Keratinocyte (primary cell): ENCODE measurements at regions not wholly inside any gene's neighbourhood (a gene's known extent, or its start where the extent isn't known, plus 50 kb on each side); places are given as distances from the start of the nearest gene placed in this dataset.
"Not testable (repeated sequence)": the region's sequence is repeated elsewhere in the genome, so short reads cannot be mapped to it uniquely, and the experiment has no call there.

Source experiments
- DNase-seq: peaks from one replicate; pipeline ENCODE4 v3.0.0-alpha.2; 2011; ENCODE audit warnings: low read depth, missing footprints, low spot score
- FAIRE-seq: peaks from 2 replicates; lab custom pipeline; 2011; peaks lifted over from hg19 to GRCh38; lab: Jason Lieb, UNC
- H2AFZ ChIP-seq: 2 replicates; pipeline ENCODE4 v1.6.0; 2012; ENCODE audit warnings: low read length, control low read depth, inconsistent platforms; ENCODE audit not compliant: control insufficient read depth
- H3K27ac ChIP-seq: 2 replicates; pipeline ENCODE4 v1.5.1; 2011; ENCODE audit warnings: low read length; ENCODE audit not compliant: control insufficient read depth, insufficient read depth
- H3K27me3 ChIP-seq: 3 replicates; pipeline ENCODE4 v1.6.0; 2011; ENCODE audit warnings: low read length; ENCODE audit not compliant: control insufficient read depth, insufficient read depth; ENCODE audit errors: extremely low read depth
- H3K36me3 ChIP-seq, 2 experiments: 2 replicates in 1 of 2; 3 replicates in 1 of 2; pipeline ENCODE4 v1.5.1; 2011; ENCODE audit warnings: low read length in 2 of 2, mild to moderate bottlenecking in 1 of 2; ENCODE audit not compliant: control insufficient read depth in 2 of 2, insufficient read depth in 2 of 2; ENCODE audit errors: extremely low read depth in 1 of 2
- H3K4me1 ChIP-seq: 3 replicates; pipeline ENCODE4 v1.5.1; 2011; ENCODE audit warnings: low read length; ENCODE audit not compliant: control insufficient read depth, insufficient read depth; ENCODE audit errors: extremely low read depth
- H3K4me2 ChIP-seq: 3 replicates; pipeline ENCODE4 v1.6.0; 2011; ENCODE audit warnings: low read depth, low read length; ENCODE audit not compliant: control insufficient read depth, insufficient read depth; ENCODE audit errors: extremely low read depth
- H3K4me3 ChIP-seq, 3 experiments: fragments of 200-600 bp in 1 of 3; sonication (generic) in 1 of 3; 2 replicates in 2 of 3; 3 replicates in 1 of 3; pipeline ENCODE4 v1.5.1; 2011 to 2016; ENCODE audit warnings: low read length in 3 of 3, mild to moderate bottlenecking in 3 of 3, control low read depth in 2 of 3, inconsistent platforms in 1 of 3, low read depth in 1 of 3, mixed read lengths in 1 of 3, mixed run types in 1 of 3, moderate library complexity in 1 of 3; ENCODE audit not compliant: control insufficient read depth in 2 of 3, insufficient read depth in 2 of 3; ENCODE audit errors: extremely low read depth in 1 of 3
- H3K79me2 ChIP-seq: 2 replicates; pipeline ENCODE4 v1.6.0; 2012; ENCODE audit warnings: low read length; ENCODE audit not compliant: control insufficient read depth, insufficient read depth
- H3K9ac ChIP-seq: 3 replicates; pipeline ENCODE4 v1.6.0; 2011; ENCODE audit warnings: low read length; ENCODE audit not compliant: control insufficient read depth, insufficient read depth; ENCODE audit errors: extremely low read depth
- H3K9me1 ChIP-seq: 3 replicates; pipeline ENCODE4 v1.6.0; 2011; ENCODE audit warnings: low read length; ENCODE audit not compliant: control insufficient read depth, insufficient read depth; ENCODE audit errors: extremely low read depth
- H3K9me3 ChIP-seq: 2 replicates; pipeline ENCODE4 v1.5.1; 2012; ENCODE audit warnings: low read depth, low read length; ENCODE audit not compliant: control insufficient read depth
- H4K20me1 ChIP-seq: 3 replicates; pipeline ENCODE4 v1.6.0; 2011; ENCODE audit warnings: low read length; ENCODE audit not compliant: control insufficient read depth, insufficient read depth; ENCODE audit errors: extremely low read depth
- CTCF ChIP-seq, 3 experiments: IDR thresholded peaks in 1 of 3; conservative IDR thresholded peaks in 1 of 3; optimal IDR thresholded peaks in 1 of 3; 2 replicates in 2 of 3; 3 replicates in 1 of 3; pipeline versions ENCODE3 to v1.5.1; 2011; ENCODE audit warnings: low read length in 3 of 3, mild to moderate bottlenecking in 3 of 3, moderate library complexity in 2 of 3, control low read depth in 1 of 3, inconsistent platforms in 1 of 3; ENCODE audit not compliant: insufficient read depth in 2 of 3; ENCODE audit errors: extremely low read depth in 1 of 3
- EZH2 ChIP-seq: IDR thresholded peaks from one replicate; pipeline ENCODE4 v1.6.1; 2012; ENCODE audit warnings: inconsistent platforms, mild to moderate bottlenecking, low read length, moderate library complexity
- dilution Hi-C: fragments of 300-500 bp; cut with MboI; formaldehyde crosslinking; loops from one replicate; pipeline ENCODE4 v1.7.0; 2020; ENCODE audit warnings: low sequenced_read_pairs; ENCODE audit not compliant: extremely low pct_ligation_motif_present

- no peak overlapping the region for H3K4me2 ChIP-seq
Measured at GRCh38 chr6:113723182-113723581, 134.0 kb upstream of the MARCKS start.

GRCh38 chr6:113724927-113725326 lies 132.2 kb upstream of the MARCKS start:
- H3K9me3 ChIP-seq, H3K4me1 ChIP-seq, H3K4me3 ChIP-seq, H3K9ac ChIP-seq, H3K9me1 ChIP-seq, dilution Hi-C loops, H3K36me3 ChIP-seq, H3K79me2 ChIP-seq, FAIRE-seq, H3K4me2 ChIP-seq, DNase-seq, H4K20me1 ChIP-seq, H2AFZ ChIP-seq, H3K27ac ChIP-seq, H3K27me3 ChIP-seq: not testable (repeated sequence)

More at GRCh38 chr6:113723182-113723581, 134.0 kb upstream of the MARCKS start:
- no peak for TF ChIP-seq CTCF (optimal IDR thresholded peaks at IDR 0.05 in 1 of 3, IDR thresholded peaks at IDR 0.05 in 1 of 3, conservative IDR thresholded peaks at IDR 0.05 in 1 of 3; ENCODE audit: extremely low read depth in 1 of 3, insufficient read depth in 2 of 3, low read length in 3 of 3)
- Histone ChIP-seq H3K9me1 (no peaks in the 10 kb centered on the region), H3K9me3 (no peaks in the 10 kb centered on the region), H3K27me3 (no peaks in the 10 kb centered on the region), H3K4me1 (no peaks in the 10 kb centered on the region), H2AFZ (no peak overlapping the region), H3K27ac (no peak overlapping the region), H3K9ac (no peak overlapping the region), H3K36me3 (no peaks in the 10 kb centered on the region), H3K4me3 (no peak overlapping the region), H3K79me2 (no peaks in the 10 kb centered on the region), H4K20me1 (no peaks in the 10 kb centered on the region)
- no peak for DNase-seq
- dilution Hi-C loops = no loop called here
- FAIRE-seq = no peak

GRCh38 chr6:113731541-113731940 lies 125.6 kb upstream of the MARCKS start:
- no peak for FAIRE-seq

More at GRCh38 chr6:113731541-113731940, 125.6 kb upstream of the MARCKS start:
- H3K36me3 ChIP-seq = no peaks in the 10 kb centered on the region
- no peak for TF ChIP-seq CTCF (optimal IDR thresholded peaks at IDR 0.05 in 1 of 3, IDR thresholded peaks at IDR 0.05 in 1 of 3, conservative IDR thresholded peaks at IDR 0.05 in 1 of 3; ENCODE audit: extremely low read depth in 1 of 3, insufficient read depth in 2 of 3, low read length in 3 of 3)
- no peak for TF ChIP-seq EZH2
- no peak overlapping the region for H3K4me2 ChIP-seq
- no peak overlapping the region for H3K27ac ChIP-seq
- H3K4me1 ChIP-seq = no peaks in the 10 kb centered on the region
- H3K27me3 ChIP-seq = no peaks in the 10 kb centered on the region
- H3K9me3 ChIP-seq = no peaks in the 10 kb centered on the region
- dilution Hi-C loops = no loop called here
- no peaks in the 10 kb centered on the region for H3K9me1 ChIP-seq
- H3K79me2 ChIP-seq = no peaks in the 10 kb centered on the region
- DNase-seq = no peak
- no peaks in the 10 kb centered on the region for H4K20me1 ChIP-seq
- no peak overlapping the region for H3K4me3 ChIP-seq
- no peak overlapping the region for H2AFZ ChIP-seq
- H3K9ac ChIP-seq = no peak overlapping the region
